Stimulated activated naive B cell treated with anti-CD40 and anti-IgM and Interleukin-4, amounts not matched to agents 10 μg/mL and 1 μg/mL and 100 μg/mL, for 72 hours (primary cell): ENCODE measurements at regions not wholly inside any gene's neighbourhood (a gene's known extent, or its start where the extent isn't known, plus 50 kb on each side); places are given as distances from the start of the nearest gene placed in this dataset.
"Not testable (repeated sequence)": the region's sequence is repeated elsewhere in the genome, so short reads cannot be mapped to it uniquely, and the experiment has no call there.

Experiments
- ATAC-seq, 2 donors: fragments of 150-1000 bp; cut with Tn5 transposase; replicated peaks; 2 replicates each; pipeline ENCODE4 v1.10.0; 2021; ENCODE audit warnings: moderate library complexity in 1 of 2
- DNase-seq: peaks from one replicate; pipeline ENCODE4 v3.0.0; 2021
- H3K27ac Mint-ChIP-seq: one replicate; pipeline ENCODE4 v1.8.0; 2022; ENCODE audit warnings: mild to moderate bottlenecking, mixed read lengths
- H3K27me3 Mint-ChIP-seq, 2 donors: one replicate each; pipeline ENCODE4 v1.8.0; 2022; ENCODE audit warnings: mixed read lengths in 2 of 2
- H3K36me3 Mint-ChIP-seq, 2 donors: one replicate each; pipeline ENCODE4 v1.8.0; 2022; ENCODE audit warnings: mixed read lengths in 2 of 2, mild to moderate bottlenecking in 1 of 2
- H3K4me1 Mint-ChIP-seq, 2 donors: one replicate each; pipeline ENCODE4 v1.8.0; 2022; ENCODE audit warnings: mixed read lengths in 2 of 2, mild to moderate bottlenecking in 1 of 2
- H3K4me3 Mint-ChIP-seq, 2 donors: one replicate each; pipeline ENCODE4 v1.8.0; 2022; ENCODE audit warnings: mild to moderate bottlenecking in 2 of 2, mixed read lengths in 2 of 2, moderate library complexity in 1 of 2
- H3K9me3 Mint-ChIP-seq, 2 donors: one replicate each; pipeline ENCODE4 v1.8.0; 2022; ENCODE audit warnings: mixed read lengths in 2 of 2, mild to moderate bottlenecking in 1 of 2

- H3K4me1 Mint-ChIP-seq, DNase-seq, H3K27me3 Mint-ChIP-seq, H3K9me3 Mint-ChIP-seq, ATAC-seq, H3K27ac Mint-ChIP-seq, H3K36me3 Mint-ChIP-seq, H3K4me3 Mint-ChIP-seq: not testable (repeated sequence)
These were observed 914.7 kb downstream of the FOXD4L5 start for GRCh38 chr9:64370344-64370743.

- H3K27ac Mint-ChIP-seq, ATAC-seq, H3K4me3 Mint-ChIP-seq, H3K36me3 Mint-ChIP-seq, H3K4me1 Mint-ChIP-seq, H3K9me3 Mint-ChIP-seq, DNase-seq, H3K27me3 Mint-ChIP-seq: not testable (repeated sequence)
These were observed 915.4 kb downstream of the FOXD4L5 start for GRCh38 chr9:64369644-64370043.

- H3K27ac Mint-ChIP-seq, H3K27me3 Mint-ChIP-seq, H3K36me3 Mint-ChIP-seq, H3K9me3 Mint-ChIP-seq, H3K4me1 Mint-ChIP-seq: not testable (repeated sequence)
- DNase-seq: peak; percentile 59
- peak; percentile 100 for ATAC-seq
- H3K4me3 Mint-ChIP-seq: peak overlapping the region in 1 of 2 donors; percentile 28
These were observed 915.9 kb downstream of the FOXD4L5 start for GRCh38 chr9:64369114-64369513.

- H3K9me3 Mint-ChIP-seq, H3K27ac Mint-ChIP-seq, DNase-seq, H3K4me1 Mint-ChIP-seq, H3K27me3 Mint-ChIP-seq, H3K36me3 Mint-ChIP-seq, ATAC-seq: not testable (repeated sequence)
- peak overlapping the region in 1 of 2 donors; percentile 60 for H3K4me3 Mint-ChIP-seq
These were observed 916.4 kb downstream of the FOXD4L5 start for GRCh38 chr9:64368644-64368942.

GRCh38 chr9:64367826-64368643 lies 917.0 kb downstream of the FOXD4L5 start:
- H3K4me3 Mint-ChIP-seq: peak overlapping the region in 1 of 2 donors; percentile 60
- ATAC-seq, H3K27ac Mint-ChIP-seq, H3K36me3 Mint-ChIP-seq, DNase-seq, H3K27me3 Mint-ChIP-seq, H3K9me3 Mint-ChIP-seq, H3K4me1 Mint-ChIP-seq: not testable (repeated sequence)
